Endodermal cell (in vitro differentiated cells): ENCODE measurements at regions not wholly inside any gene's neighbourhood (a gene's known extent, or its start where the extent isn't known, plus 50 kb on each side); places are given as distances from the start of the nearest gene placed in this dataset.

Experiments
- DNase-seq: peaks from one replicate; pipeline ENCODE4 v3.0.0-alpha.2; 2017
- H3K27ac ChIP-seq: 2 replicates; pipeline ENCODE4 v1.5.1; 2013; ENCODE audit warnings: mild to moderate bottlenecking, low read depth, low read length, moderate library complexity
- H3K27me3 ChIP-seq: 2 replicates; pipeline ENCODE4 v1.6.1; 2013; ENCODE audit warnings: mild to moderate bottlenecking, low read length, moderate library complexity; ENCODE audit not compliant: insufficient read depth, control insufficient read depth, poor library complexity, severe bottlenecking
- H3K36me3 ChIP-seq: 2 replicates; pipeline ENCODE4 v1.7.0; 2013; ENCODE audit warnings: mild to moderate bottlenecking, low read length, moderate library complexity; ENCODE audit not compliant: control insufficient read depth, insufficient read depth
- H3K4me1 ChIP-seq: one replicate; pipeline ENCODE4 v1.7.0; 2013; ENCODE audit warnings: low read length; ENCODE audit not compliant: control insufficient read depth, insufficient read depth
- H3K4me3 ChIP-seq: 2 replicates; pipeline ENCODE4 v1.5.1; 2013; ENCODE audit warnings: mild to moderate bottlenecking, low read length, moderate library complexity
- H3K9ac ChIP-seq: 2 replicates; pipeline ENCODE4 v1.6.1; 2013; ENCODE audit warnings: mild to moderate bottlenecking, low read length, moderate library complexity; ENCODE audit not compliant: poor library complexity, severe bottlenecking; ENCODE audit errors: extremely low read depth
- H3K9me3 ChIP-seq: 2 replicates; pipeline ENCODE4 v1.6.1; 2013; ENCODE audit warnings: mild to moderate bottlenecking, low read length, moderate library complexity; ENCODE audit not compliant: control insufficient read depth
- H3K27ac Mint-ChIP-seq: 2 replicates; pipeline ENCODE4 v1.8.0; 2020; ENCODE audit warnings: mixed read lengths
- H3K27me3 Mint-ChIP-seq: 2 replicates; pipeline ENCODE4 v1.8.0; 2021; ENCODE audit warnings: mild to moderate bottlenecking, mixed read lengths; ENCODE audit not compliant: insufficient read depth
- H3K36me3 Mint-ChIP-seq: 2 replicates; pipeline ENCODE4 v1.8.0; 2020; ENCODE audit warnings: low read depth, mixed read lengths
- H3K4me1 Mint-ChIP-seq: 2 replicates; pipeline ENCODE4 v1.8.0; 2020; ENCODE audit warnings: mixed read lengths
- H3K4me3 Mint-ChIP-seq: 2 replicates; pipeline ENCODE4 v1.8.0; 2020; ENCODE audit warnings: mild to moderate bottlenecking, moderate library complexity, mixed read lengths
- H3K9me3 Mint-ChIP-seq: 2 replicates; pipeline ENCODE4 v1.8.0; 2020; ENCODE audit warnings: mild to moderate bottlenecking, mixed read lengths
- WGBS, 2 experiments: methylation state at CpG; one replicate each; pipeline versions ENCODE4 v1.1.5 to v1.1.7; 2013; ENCODE audit warnings: missing lambda C conversion rate in 2 of 2, mixed read lengths in 1 of 2; ENCODE audit not compliant: insufficient coverage in 1 of 2, insufficient read length in 1 of 2; 5-methylcytosine and 5-hydroxymethylcytosine counted together
- TF ChIP-seq, protein P1 (sequence below): fragments of 200-600 bp; sonication (generic); conservative IDR thresholded peaks from 2 replicates; pipeline ENCODE4 v1.5.0; 2021; ENCODE audit warnings: antibody characterized with exemption, mild to moderate bottlenecking

DNA sequence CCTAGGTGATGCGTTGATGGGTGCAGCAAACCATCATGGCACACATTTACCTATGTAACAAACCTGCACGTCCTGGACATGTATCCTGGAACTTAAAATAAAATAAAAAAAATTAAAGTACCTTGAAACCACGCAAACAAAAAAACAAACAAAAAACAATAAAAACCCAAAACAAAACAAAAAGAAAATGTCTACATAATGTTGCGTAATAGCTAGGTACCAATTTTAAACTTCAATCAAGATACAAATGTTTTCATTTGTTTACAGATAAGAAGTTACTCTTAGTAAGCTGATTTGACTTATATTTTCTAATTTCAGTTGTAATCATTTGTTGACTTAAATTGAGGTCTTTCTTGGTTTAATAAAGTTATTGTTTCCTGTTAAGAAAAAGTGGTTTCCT, 349.6 kb upstream of the KCNMB2 start:
- H3K36me3 ChIP-seq, result no peaks in the 10 kb centered on the region
- no peaks in the 10 kb centered on the region for H3K4me1 ChIP-seq
- H3K9ac ChIP-seq, result no peak overlapping the region
- no peak for DNase-seq
- 80 to 98% methylated on average over 1 to 3 of the region's 4 CpGs for WGBS, 2 experiments
- H3K4me3 ChIP-seq, result no peak overlapping the region
- no peaks in the 10 kb centered on the region for H3K27me3 ChIP-seq
- Mint-ChIP-seq H3K27ac (no peak overlapping the region), H3K4me1 (peaks cover 8% of the 10 kb centered on the region), H3K9me3 (peaks cover 3% of the 10 kb centered on the region), H3K36me3 (peaks cover 9% of the 10 kb centered on the region), H3K27me3 (no peaks in the 10 kb centered on the region), H3K4me3 (no peak overlapping the region)
- H3K27ac ChIP-seq, result no peak overlapping the region
- TF ChIP-seq, protein P1, sequence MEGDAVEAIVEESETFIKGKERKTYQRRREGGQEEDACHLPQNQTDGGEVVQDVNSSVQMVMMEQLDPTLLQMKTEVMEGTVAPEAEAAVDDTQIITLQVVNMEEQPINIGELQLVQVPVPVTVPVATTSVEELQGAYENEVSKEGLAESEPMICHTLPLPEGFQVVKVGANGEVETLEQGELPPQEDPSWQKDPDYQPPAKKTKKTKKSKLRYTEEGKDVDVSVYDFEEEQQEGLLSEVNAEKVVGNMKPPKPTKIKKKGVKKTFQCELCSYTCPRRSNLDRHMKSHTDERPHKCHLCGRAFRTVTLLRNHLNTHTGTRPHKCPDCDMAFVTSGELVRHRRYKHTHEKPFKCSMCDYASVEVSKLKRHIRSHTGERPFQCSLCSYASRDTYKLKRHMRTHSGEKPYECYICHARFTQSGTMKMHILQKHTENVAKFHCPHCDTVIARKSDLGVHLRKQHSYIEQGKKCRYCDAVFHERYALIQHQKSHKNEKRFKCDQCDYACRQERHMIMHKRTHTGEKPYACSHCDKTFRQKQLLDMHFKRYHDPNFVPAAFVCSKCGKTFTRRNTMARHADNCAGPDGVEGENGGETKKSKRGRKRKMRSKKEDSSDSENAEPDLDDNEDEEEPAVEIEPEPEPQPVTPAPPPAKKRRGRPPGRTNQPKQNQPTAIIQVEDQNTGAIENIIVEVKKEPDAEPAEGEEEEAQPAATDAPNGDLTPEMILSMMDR, result no peak
- peaks cover 7% of the 10 kb centered on the region for H3K9me3 ChIP-seq

DNA sequence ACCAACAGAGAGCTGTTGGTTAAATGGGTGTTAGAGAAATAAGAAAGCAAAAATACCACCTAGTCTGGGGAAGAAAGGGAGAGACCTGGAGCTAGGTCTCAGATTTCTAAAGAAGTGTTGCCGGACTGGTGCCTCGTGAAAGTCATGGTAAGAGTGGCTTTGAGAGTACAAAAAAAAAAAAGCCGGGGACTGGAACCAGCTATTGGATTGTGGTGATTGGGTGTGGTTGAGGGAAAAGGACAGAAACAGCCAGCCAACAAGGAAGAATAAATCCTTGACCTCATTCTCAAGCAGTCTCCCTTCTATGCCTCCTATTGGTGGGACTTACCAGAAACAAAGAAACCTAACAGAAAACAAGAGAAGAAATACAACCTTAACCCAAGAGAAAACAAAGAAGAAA, 346.4 kb upstream of the KCNMB2 start:
- no peak for DNase-seq
- peaks cover 8% of the 10 kb centered on the region for H3K4me1 Mint-ChIP-seq
- no peak overlapping the region for H3K4me3 Mint-ChIP-seq
- H3K27ac Mint-ChIP-seq, result no peak overlapping the region
- peaks cover 7% of the 10 kb centered on the region for H3K36me3 Mint-ChIP-seq
- Histone ChIP-seq H3K27me3 (no peaks in the 10 kb centered on the region), H3K9me3 (peaks cover 7% of the 10 kb centered on the region), H3K27ac (no peak overlapping the region), H3K9ac (no peak overlapping the region), H3K36me3 (no peaks in the 10 kb centered on the region), H3K4me1 (no peaks in the 10 kb centered on the region), H3K4me3 (no peak overlapping the region)
- TF ChIP-seq, protein P1, result peak; percentile 25
- peaks cover 3% of the 10 kb centered on the region for H3K9me3 Mint-ChIP-seq
- H3K27me3 Mint-ChIP-seq, result no peaks in the 10 kb centered on the region
- 76 to 83% methylated on average over 2 to 3 of the region's 3 CpGs for WGBS, 2 experiments

DNA sequence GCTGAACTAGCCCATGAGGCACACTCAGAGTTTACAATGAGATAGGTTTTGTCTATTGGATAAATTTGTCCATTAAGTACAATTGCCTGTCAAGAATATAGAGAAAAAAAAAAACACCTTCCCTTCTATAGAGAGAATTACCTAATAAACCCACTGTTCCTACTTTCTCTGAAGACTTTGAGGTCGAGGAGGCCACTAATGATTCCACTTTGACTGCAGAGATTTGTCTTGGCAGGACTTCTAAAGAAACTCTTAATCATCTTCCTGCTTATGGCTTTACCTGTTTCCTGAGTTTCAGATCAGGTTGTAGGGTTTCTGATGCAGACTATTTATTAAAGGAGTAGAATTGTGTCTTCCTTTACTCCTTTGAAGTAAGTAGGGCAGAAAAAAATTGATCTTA, 342.4 kb upstream of the KCNMB2 start:
- Histone ChIP-seq H3K4me3 (no peak overlapping the region), H3K27me3 (no peaks in the 10 kb centered on the region), H3K9me3 (no peaks in the 10 kb centered on the region), H3K36me3 (no peaks in the 10 kb centered on the region), H3K9ac (no peak overlapping the region), H3K4me1 (no peaks in the 10 kb centered on the region), H3K27ac (no peak overlapping the region)
- Mint-ChIP-seq H3K4me1 (peaks cover 10% of the 10 kb centered on the region), H3K4me3 (no peak overlapping the region), H3K9me3 (no peaks in the 10 kb centered on the region), H3K27ac (no peak overlapping the region), H3K36me3 (peaks cover 5% of the 10 kb centered on the region), H3K27me3 (no peaks in the 10 kb centered on the region)
- TF ChIP-seq, protein P1, result no peak
- 88 to 91% methylated on average over 1 of the region's 1 CpG for WGBS, 2 experiments
- no peak for DNase-seq
